D341Med (cell line): ENCODE measurements at regions not wholly inside any gene's neighbourhood (a gene's known extent, or its start where the extent isn't known, plus 50 kb on each side); places are given as distances from the start of the nearest gene placed in this dataset.
A peak's percentile ranks its signal among the peaks of the same experiment; 100 is the strongest.

ENCODE experiments used
- DNase-seq: peaks from one replicate; pipeline ENCODE4 v3.0.0; 2012; ENCODE audit warnings: low spot score

DNA sequence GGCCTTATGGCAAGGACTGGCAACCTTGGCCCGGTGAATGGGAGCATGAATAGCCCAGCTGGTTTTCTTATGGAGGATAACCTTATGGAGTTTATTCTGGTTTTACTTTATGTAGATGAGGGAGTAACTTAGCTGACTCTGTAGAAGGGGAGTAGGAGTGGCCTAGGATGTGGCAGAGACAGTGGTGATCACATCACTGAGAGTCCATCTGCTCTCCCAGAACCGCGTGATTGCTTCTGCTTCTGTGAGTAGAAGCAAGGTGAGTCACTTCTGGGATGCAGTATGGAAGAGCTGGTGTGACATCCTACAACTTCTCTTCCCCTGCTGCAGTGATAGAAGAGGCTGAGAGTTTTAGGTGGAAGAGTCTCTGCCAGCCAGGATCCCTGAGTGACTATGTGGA lies 129.2 kb downstream of the RPS24 start:
- DNase-seq = no peak

- no peak for DNase-seq
Measured at GRCh38 chr10:78164702-78165101, 131.0 kb downstream of the RPS24 start.

- no peak for DNase-seq
Measured at GRCh38 chr10:78165172-78165571, 131.5 kb downstream of the RPS24 start.

DNA sequence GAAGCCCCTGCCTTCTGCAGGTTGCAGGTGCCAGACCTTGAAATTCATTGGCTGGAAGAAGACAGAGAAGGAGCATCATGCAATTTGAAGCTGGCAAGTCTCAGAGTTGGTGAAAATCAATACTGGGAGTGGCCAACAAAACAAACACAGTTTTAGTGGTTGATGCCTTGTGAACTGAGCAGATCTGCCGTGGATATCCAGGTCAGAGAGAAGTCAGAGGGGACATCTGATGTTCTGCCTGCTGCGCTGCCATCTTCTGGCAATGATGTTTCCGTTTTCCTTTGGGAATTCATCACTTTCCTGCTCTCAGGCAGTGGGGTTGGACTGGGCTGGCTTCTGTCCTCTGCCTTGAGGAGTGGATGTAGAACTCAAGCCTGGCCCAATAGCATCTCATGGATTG lies 132.0 kb downstream of the RPS24 start:
- DNase-seq = peak; percentile 26

GRCh38 chr10:78166261-78166660 lies 132.6 kb downstream of the RPS24 start:
- DNase-seq = no peak

DNA sequence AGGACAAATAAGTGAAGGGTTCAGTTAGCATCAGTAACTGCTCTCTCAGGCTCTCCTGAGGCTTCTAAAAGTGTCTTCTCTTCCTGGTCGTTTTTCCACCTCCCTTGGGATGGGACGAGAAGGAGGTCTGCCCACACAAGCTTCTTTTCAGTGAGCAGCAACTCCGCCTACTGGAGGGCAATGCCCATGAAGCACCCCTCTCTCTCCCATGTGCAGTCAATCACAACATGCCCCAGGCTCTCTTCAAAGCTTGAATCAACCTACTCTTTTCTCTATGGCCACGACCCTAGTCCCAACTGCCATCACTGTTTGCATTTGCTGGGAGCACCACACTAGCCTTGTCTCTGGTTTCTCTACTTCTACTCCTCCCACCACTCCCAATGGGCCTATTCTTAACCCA lies 135.6 kb downstream of the RPS24 start:
- no peak for DNase-seq

GRCh38 chr10:78170026-78170475 lies 136.4 kb downstream of the RPS24 start:
- DNase-seq = no peak

- DNase-seq = no peak
Measured at GRCh38 chr10:78171633-78172400, 138.2 kb downstream of the RPS24 start.

DNA sequence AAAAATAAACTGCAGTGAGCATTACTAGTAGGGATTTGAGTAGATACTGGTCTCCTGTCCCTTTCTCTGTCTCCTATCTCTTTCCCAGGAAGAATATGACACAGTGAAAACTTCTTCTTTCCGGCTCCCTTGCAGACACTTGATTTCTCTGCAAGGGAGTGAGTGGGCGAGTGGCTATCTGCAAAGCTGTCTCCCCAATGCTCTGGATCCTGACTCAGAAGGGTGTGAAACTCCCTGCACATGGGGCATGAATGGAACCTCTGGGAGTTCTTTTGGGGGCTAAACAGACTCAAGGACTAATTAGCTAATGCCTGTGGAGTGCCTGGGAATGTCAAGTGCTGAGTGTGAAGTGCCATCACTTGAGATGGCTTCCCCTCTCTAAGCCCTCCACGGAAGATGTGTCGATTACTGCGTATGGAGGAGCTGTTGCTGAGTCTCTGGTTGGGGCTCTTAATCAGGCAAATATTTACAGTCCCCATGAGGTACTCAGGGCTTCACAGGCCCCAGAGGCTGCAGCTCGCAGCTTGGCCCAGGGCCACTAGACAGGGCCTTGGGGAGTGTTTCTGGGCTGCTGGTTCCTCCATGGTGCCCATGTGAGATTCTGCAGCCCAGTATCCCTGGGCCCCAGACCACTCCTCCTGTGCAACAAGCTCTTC lies 139.8 kb downstream of the RPS24 start:
- DNase-seq = no peak

DNA sequence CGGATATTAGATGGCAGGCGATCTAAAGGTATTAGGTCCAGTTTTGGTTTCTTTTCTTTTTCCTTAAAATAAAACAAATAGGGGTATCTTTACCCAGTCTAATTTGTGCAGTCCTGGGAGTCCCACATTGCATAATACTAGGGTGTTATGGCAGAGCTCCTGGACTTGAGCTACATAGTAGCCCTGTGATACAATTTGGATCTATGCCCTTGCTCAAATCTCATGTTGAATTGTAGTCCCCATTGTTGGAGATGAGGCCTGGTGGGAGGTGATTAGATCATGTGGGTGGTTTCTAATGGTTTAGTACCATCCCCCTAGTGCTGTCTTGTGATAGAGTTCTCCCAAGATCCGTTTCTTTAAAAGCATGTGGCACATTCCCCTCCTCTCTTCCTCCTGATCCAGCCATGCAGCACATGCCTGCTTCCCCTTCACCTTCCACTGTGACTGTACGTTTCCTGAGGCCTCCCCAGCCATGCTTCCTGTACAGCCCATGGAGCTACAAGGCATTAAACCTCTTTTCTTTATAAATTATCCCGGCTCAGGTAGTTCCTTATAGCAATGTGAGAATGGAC lies 141.9 kb downstream of the RPS24 start:
- no peak for DNase-seq

GRCh38 chr10:78176320-78177317 lies 143.0 kb downstream of the RPS24 start:
- no peak for DNase-seq

DNA sequence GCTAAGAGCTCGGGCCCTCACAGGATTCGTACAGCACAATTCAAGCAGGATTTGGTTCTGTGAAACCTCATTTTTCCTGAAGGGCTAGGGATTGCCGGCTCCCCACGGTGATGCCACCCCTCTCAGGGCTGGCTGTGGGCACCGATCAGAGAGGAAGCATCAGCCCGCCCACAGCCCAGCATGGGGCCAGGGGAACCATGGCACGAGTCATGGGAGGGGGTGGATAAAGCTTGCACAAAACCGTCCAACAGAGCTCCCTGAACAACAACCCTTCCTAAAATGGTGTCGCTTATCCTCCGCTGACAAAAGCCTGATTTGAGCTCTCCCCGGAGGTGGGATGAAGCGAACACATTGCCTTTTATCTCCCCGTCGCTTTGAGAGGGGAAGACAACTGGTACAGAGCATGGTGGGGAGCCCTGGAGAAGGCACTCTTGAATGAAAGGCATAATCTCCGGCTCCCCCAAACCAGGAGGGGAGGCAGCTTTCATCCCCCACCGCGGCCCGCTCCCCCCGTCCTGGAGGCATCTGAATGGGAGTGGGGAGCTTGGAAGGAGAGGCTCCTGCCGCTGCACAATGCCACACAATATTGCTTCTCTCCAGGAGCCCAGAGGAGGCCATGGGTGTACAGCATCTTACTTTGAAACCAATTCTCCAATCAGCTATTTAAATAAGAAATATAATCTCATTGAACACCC lies 144.0 kb downstream of the RPS24 start:
- no peak for DNase-seq

- no peak for DNase-seq
Measured at GRCh38 chr10:78178397-78178796, 144.7 kb downstream of the RPS24 start.

GRCh38 chr10:78178940-78179339 lies 145.3 kb downstream of the RPS24 start:
- no peak for DNase-seq

GRCh38 chr10:78179886-78180705 lies 146.4 kb downstream of the RPS24 start:
- DNase-seq = no peak

GRCh38 chr10:78181381-78182055 lies 147.9 kb downstream of the RPS24 start:
- no peak for DNase-seq

GRCh38 chr10:78182841-78183240 lies 149.2 kb downstream of the RPS24 start:
- DNase-seq = no peak

- no peak for DNase-seq
Measured at GRCh38 chr10:78184851-78185692, 151.4 kb downstream of the RPS24 start.

- DNase-seq = no peak
Measured at GRCh38 chr10:78185693-78186055, 152.0 kb downstream of the RPS24 start.
